K562 (cell line): ENCODE measurements at regions not wholly inside any gene's neighbourhood (a gene's known extent, or its start where the extent isn't known, plus 50 kb on each side); places are given as distances from the start of the nearest gene placed in this dataset.

Experiments used
- ATAC-seq: fragments of 200-7000 bp; cut with Tn5 transposase; 3 replicates; pipeline ENCODE4 v1.9.1; 2020; ENCODE audit warnings: moderate library complexity
- BruUV-seq: library from RNA; stranded (reverse); fragments of 400-500 nt; replicated peaks from 2 replicates; lab custom pipeline; 2021; lab: Mats Ljungman, UMichigan
- CTCF ChIA-PET: fragments of 300-600 bp; formaldehyde crosslinking; extraction: SDS; loops from one replicate; lab custom pipeline; 2021; ENCODE audit warnings: low intra/inter-chr PET ratio; lab: Yijun Ruan, JAX
- POLR2A ChIA-PET: fragments of 300-600, 350-650 bp; sonication (Branson Sonifier 250); formaldehyde crosslinking; extraction: SDS; loops from one replicate; lab custom pipeline; 2021; ENCODE audit warnings: antibody characterized with exemption, inconsistent platforms; lab: Yijun Ruan, JAX
- DNase-seq, 4 experiments: peaks; one replicate each; pipeline versions ENCODE4 v3.0.0 to v3.0.0-alpha.2; 2011 to 2018; ENCODE audit warnings: low spot score in 3 of 4, mixed read lengths in 3 of 4; ENCODE audit errors: extremely low read depth in 1 of 4
- FAIRE-seq: peaks from 2 replicates; lab custom pipeline; 2011; peaks lifted over from hg19 to GRCh38; lab: Jason Lieb, UNC
- H2AFZ ChIP-seq: 2 replicates; pipeline ENCODE4 v1.6.0; 2011; ENCODE audit warnings: low read depth, low read length, control low read depth, inconsistent platforms
- H3K27ac ChIP-seq: fragments of 200-600 bp; 3 replicates; pipeline ENCODE4 v1.8.0; 2011; ENCODE audit warnings: low read depth, mild to moderate bottlenecking, control low read depth, inconsistent platforms, low read length, moderate library complexity, mixed read lengths; ENCODE audit errors: extremely low read depth
- H3K27me3 ChIP-seq, 2 experiments: fragments of 300-600 bp in 1 of 2; 2 replicates in 1 of 2; 3 replicates in 1 of 2; pipeline versions ENCODE4 v1.6.0 to v1.8.0; 2011; ENCODE audit warnings: inconsistent platforms in 2 of 2, low read length in 2 of 2, mild to moderate bottlenecking in 1 of 2, mixed read lengths in 1 of 2, moderate library complexity in 1 of 2; ENCODE audit not compliant: control insufficient read depth in 2 of 2, insufficient read depth in 2 of 2
- H3K36me3 ChIP-seq: fragments of 300-600 bp; 3 replicates; pipeline ENCODE4 v1.8.0; 2011; ENCODE audit warnings: mild to moderate bottlenecking, low read length, inconsistent platforms; ENCODE audit not compliant: control insufficient read depth, insufficient read depth
- H3K4me1 ChIP-seq, 2 experiments: fragments of 200-600 bp in 1 of 2; replicated peaks in 1 of 2; 2 replicates in 1 of 2; 3 replicates in 1 of 2; pipeline versions ENCODE4 v1.5.1 to v1.8.0; 2011; ENCODE audit warnings: inconsistent platforms in 2 of 2, low read length in 2 of 2, mild to moderate bottlenecking in 1 of 2, mixed read lengths in 1 of 2, moderate library complexity in 1 of 2; ENCODE audit not compliant: control insufficient read depth in 2 of 2, insufficient read depth in 2 of 2
- H3K4me2 ChIP-seq: 2 replicates; pipeline ENCODE4 v1.6.1; 2011; ENCODE audit warnings: low read length, control low read depth, inconsistent platforms, mixed read lengths; ENCODE audit not compliant: insufficient read depth
- H3K4me3 ChIP-seq: fragments of 200-600 bp; sonication (generic), shearing (Covaris generic); 2 replicates; pipeline ENCODE4 v1.5.1; 2016; ENCODE audit warnings: control low read depth, inconsistent platforms
- H3K79me2 ChIP-seq: fragments of 200-600 bp; 3 replicates; pipeline ENCODE4 v1.8.0; 2011; ENCODE audit warnings: low read length, inconsistent platforms; ENCODE audit not compliant: control insufficient read depth, insufficient read depth
- H3K9ac ChIP-seq, 2 experiments: 2 replicates each; pipeline versions ENCODE4 v1.6.0 to v1.6.1; 2011; ENCODE audit warnings: low read depth in 2 of 2, low read length in 2 of 2, control low read depth in 1 of 2, inconsistent platforms in 1 of 2, mild to moderate bottlenecking in 1 of 2, mixed read lengths in 1 of 2; ENCODE audit not compliant: insufficient read depth in 1 of 2
- H3K9me1 ChIP-seq: one replicate; pipeline ENCODE4 v1.6.0; 2011; ENCODE audit warnings: inconsistent platforms, mild to moderate bottlenecking, low read length, moderate library complexity; ENCODE audit not compliant: control insufficient read depth, insufficient read depth
- H3K9me3 ChIP-seq: replicated peaks from 2 replicates; pipeline ENCODE4 v1.5.1; 2011; ENCODE audit warnings: low read depth, low read length, inconsistent platforms; ENCODE audit not compliant: control insufficient read depth, insufficient read depth
- H4K20me1 ChIP-seq: replicated peaks from 2 replicates; pipeline ENCODE4 v1.6.1; 2011; ENCODE audit warnings: low read length, inconsistent platforms, mixed read lengths; ENCODE audit not compliant: control insufficient read depth, insufficient read depth
- EP400 ChIP-seq: fragments of 450-650 bp; IDR thresholded peaks from 2 replicates; pipeline ENCODE4 v1.6.1; 2017; ENCODE audit warnings: antibody characterized with exemption, mild to moderate bottlenecking, moderate library complexity
- PRPF4 ChIP-seq: fragments of 200-400 bp; formaldehyde crosslinking; IDR thresholded peaks from one replicate; pipeline ENCODE4 v1.6.1; 2017; ENCODE audit warnings: low read length, low read depth, mild to moderate bottlenecking; ENCODE audit not compliant: insufficient read depth, poor library complexity, severe bottlenecking
- whole genome bisulfite sequencing: fragments of 100-300 bp; shearing (Covaris generic); methylation state at CpG from one replicate; pipeline ENCODE4 v1.1.6; 2016; ENCODE audit warnings: low coverage, mixed read lengths; ENCODE audit not compliant: insufficient coverage; ENCODE audit errors: missing lambda C conversion rate; 5-methylcytosine and 5-hydroxymethylcytosine counted together
- in situ Hi-C: fragments of 300-500 bp; cut with MboI; formaldehyde crosslinking; loops from 4 replicates; pipeline ENCODE4 v1.15.0; 2018; ENCODE audit warnings: inconsistent platforms, mixed read lengths
- intact Hi-C: fragments of 100-400 bp; cut with micrococcal nuclease; formaldehyde crosslinking; loops from 2 replicates; pipeline ENCODE4 v1.14.2; 2022
- TF ChIP-seq, protein P1 (sequence below): fragments of 450-650 bp; IDR thresholded peaks from 2 replicates; pipeline ENCODE4 v1.6.1; 2017; ENCODE audit warnings: antibody characterized with exemption, mild to moderate bottlenecking
- TF ChIP-seq, protein P2 (sequence below): fragments of 250-450 bp; sonication (Bioruptor Pico); IDR thresholded peaks from 2 replicates; pipeline ENCODE4 v1.9.0; 2021; ENCODE audit warnings: mild to moderate bottlenecking

- Histone ChIP-seq H2AFZ (no peak overlapping the region), H3K9ac (no peak overlapping the region), H3K79me2 (no peaks in the 10 kb centered on the region), H3K4me1 (peaks cover 0 to 18% of the 10 kb centered on the region in 2 experiments; a peak in 3 of 5 replicates), H3K36me3 (no peaks in the 10 kb centered on the region), H3K27ac (peak overlapping the region; percentile 72; the same call in 2 of the 3 replicates), H3K9me3 (no peaks in the 10 kb centered on the region), H4K20me1 (no peaks in the 10 kb centered on the region), H3K4me2 (no peak overlapping the region), H3K27me3 (no peaks in the 10 kb centered on the region), H3K9me1 (no peaks in the 10 kb centered on the region), H3K4me3 (no peak overlapping the region)
- ChIA-PET POLR2A (no interaction called here), CTCF (no interaction called here)
- WGBS, result 65% methylated on average over 2 of the region's 2 CpGs
- FAIRE-seq, result no peak
- in situ Hi-C loops (no loop called here), intact Hi-C loops (no loop called here)
- TF ChIP-seq, protein P1, sequence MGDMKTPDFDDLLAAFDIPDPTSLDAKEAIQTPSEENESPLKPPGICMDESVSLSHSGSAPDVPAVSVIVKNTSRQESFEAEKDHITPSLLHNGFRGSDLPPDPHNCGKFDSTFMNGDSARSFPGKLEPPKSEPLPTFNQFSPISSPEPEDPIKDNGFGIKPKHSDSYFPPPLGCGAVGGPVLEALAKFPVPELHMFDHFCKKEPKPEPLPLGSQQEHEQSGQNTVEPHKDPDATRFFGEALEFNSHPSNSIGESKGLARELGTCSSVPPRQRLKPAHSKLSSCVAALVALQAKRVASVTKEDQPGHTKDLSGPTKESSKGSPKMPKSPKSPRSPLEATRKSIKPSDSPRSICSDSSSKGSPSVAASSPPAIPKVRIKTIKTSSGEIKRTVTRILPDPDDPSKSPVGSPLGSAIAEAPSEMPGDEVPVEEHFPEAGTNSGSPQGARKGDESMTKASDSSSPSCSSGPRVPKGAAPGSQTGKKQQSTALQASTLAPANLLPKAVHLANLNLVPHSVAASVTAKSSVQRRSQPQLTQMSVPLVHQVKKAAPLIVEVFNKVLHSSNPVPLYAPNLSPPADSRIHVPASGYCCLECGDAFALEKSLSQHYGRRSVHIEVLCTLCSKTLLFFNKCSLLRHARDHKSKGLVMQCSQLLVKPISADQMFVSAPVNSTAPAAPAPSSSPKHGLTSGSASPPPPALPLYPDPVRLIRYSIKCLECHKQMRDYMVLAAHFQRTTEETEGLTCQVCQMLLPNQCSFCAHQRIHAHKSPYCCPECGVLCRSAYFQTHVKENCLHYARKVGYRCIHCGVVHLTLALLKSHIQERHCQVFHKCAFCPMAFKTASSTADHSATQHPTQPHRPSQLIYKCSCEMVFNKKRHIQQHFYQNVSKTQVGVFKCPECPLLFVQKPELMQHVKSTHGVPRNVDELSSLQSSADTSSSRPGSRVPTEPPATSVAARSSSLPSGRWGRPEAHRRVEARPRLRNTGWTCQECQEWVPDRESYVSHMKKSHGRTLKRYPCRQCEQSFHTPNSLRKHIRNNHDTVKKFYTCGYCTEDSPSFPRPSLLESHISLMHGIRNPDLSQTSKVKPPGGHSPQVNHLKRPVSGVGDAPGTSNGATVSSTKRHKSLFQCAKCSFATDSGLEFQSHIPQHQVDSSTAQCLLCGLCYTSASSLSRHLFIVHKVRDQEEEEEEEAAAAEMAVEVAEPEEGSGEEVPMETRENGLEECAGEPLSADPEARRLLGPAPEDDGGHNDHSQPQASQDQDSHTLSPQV, result no peak
- TF ChIP-seq, protein P2, sequence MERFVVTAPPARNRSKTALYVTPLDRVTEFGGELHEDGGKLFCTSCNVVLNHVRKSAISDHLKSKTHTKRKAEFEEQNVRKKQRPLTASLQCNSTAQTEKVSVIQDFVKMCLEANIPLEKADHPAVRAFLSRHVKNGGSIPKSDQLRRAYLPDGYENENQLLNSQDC (CRISPR knock-in tag), result no peak
- TF ChIP-seq PRPF4, result no peak
- no peak for TF ChIP-seq EP400
- no peak for DNase-seq
- no TSS peak for BruUV-seq
- ATAC-seq, result no peak
Observed at GRCh38 chr2:195331966-195332365, 325.1 kb upstream of the SLC39A10 start.
